Astrocyte of the cerebellum (primary cell): ENCODE measurements at regions not wholly inside any gene's neighbourhood (a gene's known extent, or its start where the extent isn't known, plus 50 kb on each side); places are given as distances from the start of the nearest gene placed in this dataset.

Source experiments
- DNase-seq: peaks from one replicate; pipeline ENCODE4 v3.0.0-alpha.2; 2011; ENCODE audit warnings: low read depth
- H3K4me3 ChIP-seq: 2 replicates; pipeline ENCODE4 v1.5.1; 2011; ENCODE audit warnings: mild to moderate bottlenecking, low read depth, low read length, moderate library complexity
- CTCF ChIP-seq: IDR thresholded peaks from 2 replicates; pipeline ENCODE4 v1.5.1; 2012; ENCODE audit warnings: low read length, low read depth, moderate library complexity, mild to moderate bottlenecking; ENCODE audit errors: missing control alignments
- in situ Hi-C: cut with HindIII; loops from 2 replicates; pipeline ENCODE4 v1.10.0; 2017; ENCODE audit warnings: low sequenced_read_pairs

- in situ Hi-C loops, result no loop called here
- TF ChIP-seq CTCF, result no peak
- DNase-seq, result no peak
- no peak overlapping the region for H3K4me3 ChIP-seq
These were observed 1186.8 kb upstream of the SEL1L start for GRCh38 chr14:82720431-82720830.

- no peak overlapping the region for H3K4me3 ChIP-seq
- no peak for TF ChIP-seq CTCF
- in situ Hi-C loops, result no loop called here
- peak; percentile 46 for DNase-seq
These were observed 1187.3 kb upstream of the SEL1L start for GRCh38 chr14:82720946-82721345.

- in situ Hi-C loops, result no loop called here
- H3K4me3 ChIP-seq, result no peak overlapping the region
- DNase-seq, result no peak
- TF ChIP-seq CTCF, result no peak
These were observed 1190.7 kb upstream of the SEL1L start for GRCh38 chr14:82724316-82724715.

GRCh38 chr14:82725213-82725612, 1191.6 kb upstream of the SEL1L start:
- TF ChIP-seq CTCF, result no peak
- in situ Hi-C loops, result no loop called here
- DNase-seq, result peak; percentile 46
- no peak overlapping the region for H3K4me3 ChIP-seq

GRCh38 chr14:82731526-82731925, 1197.9 kb upstream of the SEL1L start:
- TF ChIP-seq CTCF, result no peak
- no peak for DNase-seq
- in situ Hi-C loops, result no loop called here
- H3K4me3 ChIP-seq, result no peak overlapping the region

GRCh38 chr14:82740547-82740946, 1206.9 kb upstream of the SEL1L start:
- no peak overlapping the region for H3K4me3 ChIP-seq
- in situ Hi-C loops, result no loop called here
- no peak for TF ChIP-seq CTCF
- no peak for DNase-seq

GRCh38 chr14:82755476-82755875, 1221.8 kb upstream of the SEL1L start:
- in situ Hi-C loops, result no loop called here
- no peak overlapping the region for H3K4me3 ChIP-seq
- no peak for TF ChIP-seq CTCF
- no peak for DNase-seq
